Esophagus muscularis mucosa (tissue), 4 donors: ENCODE measurements at regions not wholly inside any gene's neighbourhood (a gene's known extent, or its start where the extent isn't known, plus 50 kb on each side); places are given as distances from the start of the nearest gene placed in this dataset.

Source experiments
- DNase-seq: peaks from one replicate; pipeline ENCODE4 v3.0.0-alpha.2; 2017; ENCODE audit errors: extremely low spot score
- H3K27ac ChIP-seq, 4 donors: fragments of 200-600 bp; sonication (generic); replicated peaks in 1 of 4; 1 replicate in 3 of 4; 2 replicates in 1 of 4; pipeline ENCODE4 v1.5.1; 2016 to 2019; ENCODE audit warnings: mild to moderate bottlenecking in 1 of 4
- H3K27me3 ChIP-seq, 4 donors: fragments of 200-600 bp; sonication (generic); one replicate each; pipeline versions ENCODE4 v1.5.1 to v1.6.0; 2016 to 2019
- H3K36me3 ChIP-seq, 4 donors: fragments of 200-600 bp; sonication (generic); one replicate each; pipeline ENCODE4 v1.5.1; 2016 to 2019
- H3K4me1 ChIP-seq, 4 donors: fragments of 200-600 bp; sonication (generic); one replicate each; pipeline ENCODE4 v1.5.1; 2016 to 2019
- H3K4me3 ChIP-seq, 4 donors: fragments of 200-600 bp; sonication (generic); 1 replicate in 2 of 4; 2 replicates in 2 of 4; pipeline ENCODE4 v1.5.1; 2016 to 2019; ENCODE audit warnings: mild to moderate bottlenecking in 4 of 4, moderate library complexity in 1 of 4
- H3K9me3 ChIP-seq, 4 donors: fragments of 200-600 bp; sonication (generic); 1 replicate in 3 of 4; 2 replicates in 1 of 4; pipeline ENCODE4 v1.5.1; 2016 to 2019
- CTCF ChIP-seq, 3 experiments: fragments of 200-600 bp in 2 of 3; fragments of 450-650 bp in 1 of 3; sonication (generic) in 2 of 3; IDR thresholded peaks; one replicate each; pipeline ENCODE4 v1.5.1; 2017 to 2019; ENCODE audit warnings: antibody characterized with exemption in 3 of 3, mild to moderate bottlenecking in 2 of 3, moderate library complexity in 1 of 3
- EP300 ChIP-seq: sonication (generic); formaldehyde crosslinking; IDR thresholded peaks from one replicate; pipeline ENCODE4 v1.6.1; 2017; ENCODE audit warnings: antibody characterized with exemption
- POLR2A ChIP-seq: fragments of 450-650 bp; IDR thresholded peaks from one replicate; pipeline ENCODE4 v1.6.1; 2017; ENCODE audit warnings: antibody characterized with exemption, moderate library complexity, mild to moderate bottlenecking, low read depth
- POLR2AphosphoS5 ChIP-seq, 2 donors: sonication (generic); formaldehyde crosslinking; IDR thresholded peaks; one replicate each; pipeline ENCODE4 v1.6.1; 2017; ENCODE audit warnings: antibody characterized with exemption in 2 of 2
- WGBS: methylation state at CpG from one replicate; pipeline ENCODE4 v1.1.5; 2018; 5-methylcytosine and 5-hydroxymethylcytosine counted together
- intact Hi-C: fragments of 100-400 bp; cut with DNase I; formaldehyde crosslinking; loops from one replicate; pipeline ENCODE4 v1.15.1; 2023

GRCh38 chr6:11486959-11487358 lies 50.6 kb upstream of the TMEM170B start:
- Histone ChIP-seq H3K27me3 (no peaks in the 10 kb centered on the region), H3K27ac (no peak overlapping the region), H3K36me3 (no peaks in the 10 kb centered on the region), H3K4me1 (peaks cover 0 to 23% (median 17%) of the 10 kb centered on the region in 4 donors), H3K9me3 (no peaks in the 10 kb centered on the region), H3K4me3 (no peak overlapping the region)
- TF ChIP-seq POLR2AphosphoS5 (IDR thresholded peaks at IDR 0.05) (no peak), CTCF (IDR thresholded peaks at IDR 0.05) (no peak), POLR2A (no peak), EP300 (no peak)
- DNase-seq: no peak
- 94% methylated on average over 2 of the region's 2 CpGs for WGBS
- intact Hi-C loops: no loop called here

GRCh38 chr6:11486486-11486885 lies 51.1 kb upstream of the TMEM170B start:
- intact Hi-C loops: no loop called here
- Histone ChIP-seq H3K4me1 (peaks cover 0 to 23% (median 17%) of the 10 kb centered on the region in 4 donors), H3K27me3 (no peaks in the 10 kb centered on the region), H3K36me3 (no peaks in the 10 kb centered on the region), H3K9me3 (no peaks in the 10 kb centered on the region), H3K4me3 (no peak overlapping the region), H3K27ac (no peak overlapping the region)
- no peak for DNase-seq
- WGBS: 97% methylated on average over 7 of the region's 7 CpGs
- TF ChIP-seq EP300 (no peak), CTCF (IDR thresholded peaks at IDR 0.05) (no peak), POLR2AphosphoS5 (IDR thresholded peaks at IDR 0.05) (no peak), POLR2A (no peak)

GRCh38 chr6:11486051-11486450 lies 51.5 kb upstream of the TMEM170B start:
- intact Hi-C loops: no loop called here
- Histone ChIP-seq H3K4me3 (no peak overlapping the region), H3K27ac (no peak overlapping the region), H3K9me3 (no peaks in the 10 kb centered on the region), H3K4me1 (peaks cover 0 to 23% (median 17%) of the 10 kb centered on the region in 4 donors), H3K27me3 (no peaks in the 10 kb centered on the region), H3K36me3 (no peaks in the 10 kb centered on the region)
- TF ChIP-seq EP300 (no peak), POLR2AphosphoS5 (IDR thresholded peaks at IDR 0.05) (no peak), POLR2A (no peak), CTCF (IDR thresholded peaks at IDR 0.05) (no peak)
- 90% methylated on average over 2 of the region's 2 CpGs for WGBS
- no peak for DNase-seq

GRCh38 chr6:11485271-11485670 lies 52.3 kb upstream of the TMEM170B start:
- no peak for TF ChIP-seq CTCF (IDR thresholded peaks at IDR 0.05)
- TF ChIP-seq POLR2A: no peak
- no peak for TF ChIP-seq EP300
- TF ChIP-seq POLR2AphosphoS5 (IDR thresholded peaks at IDR 0.05): no peak
- H3K9me3 ChIP-seq: no peaks in the 10 kb centered on the region
- no peak overlapping the region for H3K27ac ChIP-seq
- intact Hi-C loops: no loop called here
- H3K4me1 ChIP-seq: peaks cover 0 to 23% (median 17%) of the 10 kb centered on the region in 4 donors
- H3K36me3 ChIP-seq: no peaks in the 10 kb centered on the region
- DNase-seq: no peak
- no peak overlapping the region for H3K4me3 ChIP-seq
- H3K27me3 ChIP-seq: no peaks in the 10 kb centered on the region
- WGBS: 93% methylated on average over 4 of the region's 4 CpGs

GRCh38 chr6:11484441-11484840 lies 53.1 kb upstream of the TMEM170B start:
- no peak for DNase-seq
- H3K9me3 ChIP-seq: no peaks in the 10 kb centered on the region
- no peaks in the 10 kb centered on the region for H3K27me3 ChIP-seq
- H3K4me3 ChIP-seq: no peak overlapping the region
- TF ChIP-seq EP300: no peak
- WGBS: 36% methylated on average over 2 of the region's 2 CpGs
- intact Hi-C loops: no loop called here
- H3K27ac ChIP-seq: no peak overlapping the region
- peaks cover 0 to 23% (median 17%) of the 10 kb centered on the region in 4 donors for H3K4me1 ChIP-seq
- no peaks in the 10 kb centered on the region for H3K36me3 ChIP-seq
